GM23248 (cell line): ENCODE measurements at regions not wholly inside any gene's neighbourhood (a gene's known extent, or its start where the extent isn't known, plus 50 kb on each side); places are given as distances from the start of the nearest gene placed in this dataset.

Experiments
- EZH2 ChIP-seq: fragments of 200-600 bp; sonication (generic); IDR thresholded peaks from 2 replicates; pipeline ENCODE4 v1.6.1; 2018; ENCODE audit warnings: antibody characterized with exemption, mild to moderate bottlenecking; ENCODE audit not compliant: insufficient read depth, poor library complexity, severe bottlenecking
- EZH2phosphoT487 ChIP-seq: fragments of 200-600 bp; sonication (generic); IDR thresholded peaks from 2 replicates; pipeline ENCODE4 v1.6.1; 2018; ENCODE audit warnings: antibody characterized with exemption, moderate library complexity, mild to moderate bottlenecking, low read depth; ENCODE audit not compliant: insufficient read depth

GRCh38 chr5:57779383-57780223, 297.0 kb upstream of the ACTBL2 start:
- TF ChIP-seq EZH2phosphoT487 (no peak), EZH2 (no peak)
